Testis (tissue), 2 donors: ENCODE measurements at regions not wholly inside any gene's neighbourhood (a gene's known extent, or its start where the extent isn't known, plus 50 kb on each side); places are given as distances from the start of the nearest gene placed in this dataset.

ENCODE experiments used
- POLR2A ChIP-seq: fragments of 450-650 bp; IDR thresholded peaks from one replicate; pipeline ENCODE4 v1.6.1; 2017; ENCODE audit warnings: antibody characterized with exemption, mild to moderate bottlenecking, moderate library complexity
- TF ChIP-seq, protein P1 (sequence below), 3 experiments: fragments of 450-650 bp in 2 of 3; fragments of 200-600 bp in 1 of 3; sonication (generic) in 1 of 3; IDR thresholded peaks; one replicate each; pipeline ENCODE4 v1.5.1; 2016 to 2019; ENCODE audit warnings: antibody characterized with exemption in 3 of 3, mild to moderate bottlenecking in 2 of 3, moderate library complexity in 1 of 3

- TF ChIP-seq, protein P1, sequence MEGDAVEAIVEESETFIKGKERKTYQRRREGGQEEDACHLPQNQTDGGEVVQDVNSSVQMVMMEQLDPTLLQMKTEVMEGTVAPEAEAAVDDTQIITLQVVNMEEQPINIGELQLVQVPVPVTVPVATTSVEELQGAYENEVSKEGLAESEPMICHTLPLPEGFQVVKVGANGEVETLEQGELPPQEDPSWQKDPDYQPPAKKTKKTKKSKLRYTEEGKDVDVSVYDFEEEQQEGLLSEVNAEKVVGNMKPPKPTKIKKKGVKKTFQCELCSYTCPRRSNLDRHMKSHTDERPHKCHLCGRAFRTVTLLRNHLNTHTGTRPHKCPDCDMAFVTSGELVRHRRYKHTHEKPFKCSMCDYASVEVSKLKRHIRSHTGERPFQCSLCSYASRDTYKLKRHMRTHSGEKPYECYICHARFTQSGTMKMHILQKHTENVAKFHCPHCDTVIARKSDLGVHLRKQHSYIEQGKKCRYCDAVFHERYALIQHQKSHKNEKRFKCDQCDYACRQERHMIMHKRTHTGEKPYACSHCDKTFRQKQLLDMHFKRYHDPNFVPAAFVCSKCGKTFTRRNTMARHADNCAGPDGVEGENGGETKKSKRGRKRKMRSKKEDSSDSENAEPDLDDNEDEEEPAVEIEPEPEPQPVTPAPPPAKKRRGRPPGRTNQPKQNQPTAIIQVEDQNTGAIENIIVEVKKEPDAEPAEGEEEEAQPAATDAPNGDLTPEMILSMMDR (IDR thresholded peaks at IDR 0.05) = no peak
- no peak for TF ChIP-seq POLR2A
Measured at GRCh38 chr17:13690806-13691205, 89.1 kb upstream of the HS3ST3A1 start.
